NCI-H2081 (cell line): ENCODE measurements at regions not wholly inside any gene's neighbourhood (a gene's known extent, or its start where the extent isn't known, plus 50 kb on each side); places are given as distances from the start of the nearest gene placed in this dataset.
A peak's percentile ranks its signal among the peaks of the same experiment; 100 is the strongest.

Experiments used
- DNase-seq, 2 experiments: peaks; one replicate each; lab custom pipeline; 2025; lab: John Stamatoyannopoulos, UW

GRCh38 chr18:45482286-45482685 is 133.0 kb upstream of the SLC14A2 start:
- no peak for DNase-seq

GRCh38 chr18:45487581-45487980 is 127.7 kb upstream of the SLC14A2 start:
- no peak for DNase-seq

GRCh38 chr18:45488645-45489044 is 126.6 kb upstream of the SLC14A2 start:
- no peak for DNase-seq

- DNase-seq: no peak
Measured at GRCh38 chr18:45493830-45494229, 121.4 kb upstream of the SLC14A2 start.

- no peak for DNase-seq
Measured at GRCh38 chr18:45494811-45495210, 120.5 kb upstream of the SLC14A2 start.

- no peak for DNase-seq
Measured at GRCh38 chr18:45496741-45497140, 118.5 kb upstream of the SLC14A2 start.

GRCh38 chr18:45497595-45498286 is 117.5 kb upstream of the SLC14A2 start:
- no peak for DNase-seq

- DNase-seq: no peak
Measured at GRCh38 chr18:45498287-45498658, 117.0 kb upstream of the SLC14A2 start.

GRCh38 chr18:45503990-45504389 is 111.3 kb upstream of the SLC14A2 start:
- DNase-seq: no peak

GRCh38 chr18:45505497-45506206 is 109.6 kb upstream of the SLC14A2 start:
- no peak for DNase-seq

GRCh38 chr18:45506951-45507350 is 108.3 kb upstream of the SLC14A2 start:
- no peak for DNase-seq

GRCh38 chr18:45509535-45509934 is 105.7 kb upstream of the SLC14A2 start:
- DNase-seq: no peak

GRCh38 chr18:45510656-45511055 is 104.6 kb upstream of the SLC14A2 start:
- no peak for DNase-seq

GRCh38 chr18:45512363-45512953 is 102.8 kb upstream of the SLC14A2 start:
- no peak for DNase-seq

GRCh38 chr18:45517181-45517741 is 98.0 kb upstream of the SLC14A2 start:
- DNase-seq: no peak

GRCh38 chr18:45518311-45519155 is 96.7 kb upstream of the SLC14A2 start:
- DNase-seq: peak in 1 of 2 experiments; percentile 42

GRCh38 chr18:45519411-45520280 is 95.6 kb upstream of the SLC14A2 start:
- DNase-seq: no peak

- no peak for DNase-seq
Measured at GRCh38 chr18:45521136-45521535, 94.1 kb upstream of the SLC14A2 start.

GRCh38 chr18:45521777-45522176 is 93.5 kb upstream of the SLC14A2 start:
- no peak for DNase-seq

- no peak for DNase-seq
Measured at GRCh38 chr18:45522371-45522770, 92.9 kb upstream of the SLC14A2 start.

- no peak for DNase-seq
Measured at GRCh38 chr18:45525301-45525700, 90.0 kb upstream of the SLC14A2 start.
